ENCODE measurements at regions not wholly inside any gene's neighbourhood (a gene's known extent, or its start where the extent isn't known, plus 50 kb on each side); places are given as distances from the start of the nearest gene placed in this dataset.

- Histone ChIP-seq H3K9me3 (no peaks in the 10 kb centered on the region), H3K4me3 (no peak overlapping the region), H3K27me3 (peaks cover 0 to 4% (median 0%) of the 10 kb centered on the region in 3 donors), H3K4me1 (no peaks in the 10 kb centered on the region), H3K27ac (no peak overlapping the region), H3K36me3 (no peaks in the 10 kb centered on the region)
- intact Hi-C loops (cut with DNase I; ENCODE audit: low total_unique reads): no loop called here
- DNase-seq: no peak
- no peak for TF ChIP-seq POLR2A (IDR thresholded peaks at IDR 0.05)
- no peak for TF ChIP-seq POLR2AphosphoS5 (IDR thresholded peaks at IDR 0.05)
- TF ChIP-seq CTCF (IDR thresholded peaks at IDR 0.05): no peak
- TF ChIP-seq EP300 (IDR thresholded peaks at IDR 0.05): no peak
These were observed 164.3 kb downstream of the RPS12 start for GRCh38 chr6:132978685-132979084.

GRCh38 chr6:132993738-132994137 lies 179.4 kb downstream of the RPS12 start:
- H3K27me3 ChIP-seq: no peaks in the 10 kb centered on the region
- no peak overlapping the region for H3K27ac ChIP-seq
- intact Hi-C loops (cut with DNase I; ENCODE audit: low total_unique reads): no loop called here
- no peak overlapping the region for H3K4me3 ChIP-seq
- H3K36me3 ChIP-seq: no peaks in the 10 kb centered on the region
- TF ChIP-seq POLR2AphosphoS5 (IDR thresholded peaks at IDR 0.05): no peak
- no peak for TF ChIP-seq CTCF (IDR thresholded peaks at IDR 0.05)
- no peak for TF ChIP-seq EP300 (IDR thresholded peaks at IDR 0.05)
- no peak for TF ChIP-seq POLR2A (IDR thresholded peaks at IDR 0.05)
- DNase-seq: no peak
- H3K4me1 ChIP-seq: no peaks in the 10 kb centered on the region
- WGBS, 5 donors: 77 to 93% (median 90%) methylated on average over 2 of the region's 2 CpGs
- H3K9me3 ChIP-seq: peaks cover 0 to 3% (median 0%) of the 10 kb centered on the region in 4 donors

- H3K9me3 ChIP-seq: no peaks in the 10 kb centered on the region
- no peak overlapping the region for H3K27ac ChIP-seq
- no peak for DNase-seq
- H3K36me3 ChIP-seq: no peaks in the 10 kb centered on the region
- whole genome bisulfite sequencing, 5 donors: 93 to 96% (median 95%) methylated on average over 5 of the region's 5 CpGs
- intact Hi-C loops (cut with DNase I; ENCODE audit: low total_unique reads): no loop called here
- H3K27me3 ChIP-seq: no peaks in the 10 kb centered on the region
- H3K4me1 ChIP-seq: no peaks in the 10 kb centered on the region
- TF ChIP-seq CTCF (IDR thresholded peaks at IDR 0.05) (no peak), POLR2A (IDR thresholded peaks at IDR 0.05) (no peak), EP300 (IDR thresholded peaks at IDR 0.05) (no peak), POLR2AphosphoS5 (IDR thresholded peaks at IDR 0.05) (no peak)
- no peak overlapping the region for H3K4me3 ChIP-seq
These were observed 180.6 kb downstream of the RPS12 start for GRCh38 chr6:132995009-132995408.

DNA sequence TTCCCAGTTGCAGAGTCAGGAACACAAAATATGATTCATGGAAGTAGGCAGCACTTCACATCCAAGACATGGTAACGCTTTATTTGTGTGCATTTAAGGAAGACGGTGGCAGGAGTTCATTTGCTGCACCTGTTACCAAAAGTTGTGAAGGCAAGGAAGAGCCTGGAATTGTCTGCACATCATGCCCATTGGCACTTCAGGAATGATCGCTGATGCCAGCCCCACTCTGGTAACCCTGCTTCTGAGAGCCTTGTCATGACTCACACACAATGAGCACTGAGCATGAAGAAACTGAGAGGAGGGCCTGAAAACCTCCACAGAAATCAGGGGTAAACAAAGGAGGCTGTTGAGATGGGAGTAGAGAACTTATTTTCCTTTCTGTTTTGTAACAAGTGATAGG lies 181.1 kb downstream of the RPS12 start:
- TF ChIP-seq POLR2A (IDR thresholded peaks at IDR 0.05): no peak
- TF ChIP-seq CTCF (IDR thresholded peaks at IDR 0.05): no peak
- TF ChIP-seq EP300 (IDR thresholded peaks at IDR 0.05): no peak
- TF ChIP-seq POLR2AphosphoS5 (IDR thresholded peaks at IDR 0.05): no peak
- WGBS, 5 donors: 83 to 94% (median 87%) methylated on average over 3 of the region's 3 CpGs
- H3K4me3 ChIP-seq: no peak overlapping the region
- H3K27ac ChIP-seq: no peak overlapping the region
- no peaks in the 10 kb centered on the region for H3K9me3 ChIP-seq
- no peaks in the 10 kb centered on the region for H3K27me3 ChIP-seq
- H3K4me1 ChIP-seq: no peaks in the 10 kb centered on the region
- intact Hi-C loops (cut with DNase I; ENCODE audit: low total_unique reads): no loop called here
- no peak for DNase-seq
- no peaks in the 10 kb centered on the region for H3K36me3 ChIP-seq
